Body of pancreas (tissue), 4 donors: ENCODE measurements at regions not wholly inside any gene's neighbourhood (a gene's known extent, or its start where the extent isn't known, plus 50 kb on each side); places are given as distances from the start of the nearest gene placed in this dataset.

Experiments
- CTCF ChIP-seq, 7 experiments: fragments of 450-650 bp in 4 of 7; fragments of 200-600 bp in 3 of 7; sonication (generic) in 3 of 7; IDR thresholded peaks; one replicate each; pipeline ENCODE4 v1.5.1; 2016 to 2019; ENCODE audit warnings: antibody characterized with exemption in 7 of 7
- POLR2A ChIP-seq, 3 donors: fragments of 450-650 bp; IDR thresholded peaks; one replicate each; pipeline ENCODE4 v1.6.1; 2016; ENCODE audit warnings: antibody characterized with exemption in 3 of 3, mild to moderate bottlenecking in 2 of 3

- TF ChIP-seq CTCF (IDR thresholded peaks at IDR 0.05) (no peak), POLR2A (IDR thresholded peaks at IDR 0.05) (no peak)
Measured at GRCh38 chr16:73617738-73618137, 569.8 kb upstream of the ZFHX3 start.
